ENCODE measurements at regions not wholly inside any gene's neighbourhood (a gene's known extent, or its start where the extent isn't known, plus 50 kb on each side); places are given as distances from the start of the nearest gene placed in this dataset.
"Not testable (repeated sequence)": the region's sequence is repeated elsewhere in the genome, so short reads cannot be mapped to it uniquely, and the experiment has no call there.

GRCh38 chr17:5896215-5896614 is 174.0 kb upstream of the WSCD1 start:
- Histone ChIP-seq H3K27ac (ENCODE audit: low read depth, low read length) (no peak overlapping the region), H3K36me3 (ENCODE audit: low read length) (no peaks in the 10 kb centered on the region), H3K79me2 (ENCODE audit: insufficient read depth, low read length) (no peaks in the 10 kb centered on the region), H3K27me3 (ENCODE audit: low read length) (no peaks in the 10 kb centered on the region), H3K4me3 (ENCODE audit: insufficient read depth, low read length, poor library complexity, severe bottlenecking) (no peak overlapping the region), H2AFZ (ENCODE audit: low read depth, low read length, severe bottlenecking) (no peak overlapping the region), H3K9me3 (ENCODE audit: insufficient read depth, low read length) (no peaks in the 10 kb centered on the region), H3K9ac (ENCODE audit: low read length) (no peak overlapping the region), H4K20me1 (ENCODE audit: low read depth, low read length) (no peaks in the 10 kb centered on the region), H3K9me2 (replicated peaks; ENCODE audit: insufficient read depth, low read length) (no peaks in the 10 kb centered on the region), H3K4me2 (ENCODE audit: low read depth, low read length, poor library complexity, severe bottlenecking) (no peak overlapping the region), H3F3A (ENCODE audit: insufficient read depth) (no peaks in the 10 kb centered on the region)
- TF ChIP-seq EZH2phosphoT487 (conservative IDR thresholded peaks at IDR 0.05; ENCODE audit: low read length) (no peak), CTCF (IDR thresholded peaks at IDR 0.05; ENCODE audit: insufficient read depth, low read length, poor library complexity, severe bottlenecking) (no peak)

- Histone ChIP-seq H3K4me3 (ENCODE audit: insufficient read depth, low read length, poor library complexity, severe bottlenecking) (no peak overlapping the region), H3K27me3 (ENCODE audit: low read length) (no peaks in the 10 kb centered on the region), H3K9ac (ENCODE audit: low read length) (no peak overlapping the region), H3F3A (ENCODE audit: insufficient read depth) (no peaks in the 10 kb centered on the region), H3K9me3 (ENCODE audit: insufficient read depth, low read length) (no peaks in the 10 kb centered on the region), H3K9me2 (replicated peaks; ENCODE audit: insufficient read depth, low read length) (no peaks in the 10 kb centered on the region), H3K79me2 (ENCODE audit: insufficient read depth, low read length) (no peaks in the 10 kb centered on the region), H2AFZ (ENCODE audit: low read depth, low read length, severe bottlenecking) (no peak overlapping the region), H3K27ac (ENCODE audit: low read depth, low read length) (no peak overlapping the region), H4K20me1 (ENCODE audit: low read depth, low read length) (no peaks in the 10 kb centered on the region), H3K4me2 (ENCODE audit: low read depth, low read length, poor library complexity, severe bottlenecking) (no peak overlapping the region), H3K36me3 (ENCODE audit: low read length) (no peaks in the 10 kb centered on the region)
- TF ChIP-seq EZH2phosphoT487 (conservative IDR thresholded peaks at IDR 0.05; ENCODE audit: low read length) (no peak), CTCF (IDR thresholded peaks at IDR 0.05; ENCODE audit: insufficient read depth, low read length, poor library complexity, severe bottlenecking) (no peak)
These were observed 172.8 kb upstream of the WSCD1 start for GRCh38 chr17:5897275-5897911.

DNA sequence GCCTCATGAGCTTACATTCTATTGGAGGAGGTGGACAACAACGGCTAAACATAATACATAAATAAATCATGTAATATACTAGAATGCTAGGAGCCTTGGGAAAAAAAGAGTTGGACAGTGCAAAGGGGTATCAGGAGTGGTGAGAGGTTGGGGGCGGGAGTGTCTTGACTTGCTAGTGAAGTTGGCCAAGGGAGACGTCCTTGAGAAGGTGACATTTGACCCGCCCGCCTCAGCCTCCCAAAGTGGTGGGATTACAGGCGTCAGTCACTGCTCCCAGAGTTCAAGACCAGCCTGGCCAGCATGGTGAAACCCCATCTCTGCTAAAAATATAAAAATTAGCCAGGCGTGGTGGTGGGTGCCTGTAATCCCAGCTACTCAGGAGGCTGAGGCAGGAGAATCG is 172.2 kb upstream of the WSCD1 start:
- H3K9ac ChIP-seq (ENCODE audit: low read length); H3K79me2 ChIP-seq (ENCODE audit: insufficient read depth, low read length); H4K20me1 ChIP-seq (ENCODE audit: low read depth, low read length); H3K4me3 ChIP-seq (ENCODE audit: insufficient read depth, low read length, poor library complexity, severe bottlenecking); H3K9me3 ChIP-seq (ENCODE audit: insufficient read depth, low read length); H2AFZ ChIP-seq (ENCODE audit: low read depth, low read length, severe bottlenecking); H3F3A ChIP-seq (ENCODE audit: insufficient read depth); H3K9me2 ChIP-seq (replicated peaks; ENCODE audit: insufficient read depth, low read length); H3K36me3 ChIP-seq (ENCODE audit: low read length); H3K27ac ChIP-seq (ENCODE audit: low read depth, low read length); H3K27me3 ChIP-seq (ENCODE audit: low read length); H3K4me2 ChIP-seq (ENCODE audit: low read depth, low read length, poor library complexity, severe bottlenecking): not testable (repeated sequence)

GRCh38 chr17:5898406-5898805 is 171.8 kb upstream of the WSCD1 start:
- no peaks in the 10 kb centered on the region for H4K20me1 ChIP-seq (ENCODE audit: low read depth, low read length)
- TF ChIP-seq CTCF (IDR thresholded peaks at IDR 0.05; ENCODE audit: insufficient read depth, low read length, poor library complexity, severe bottlenecking) (no peak), EZH2phosphoT487 (conservative IDR thresholded peaks at IDR 0.05; ENCODE audit: low read length) (no peak)
- no peaks in the 10 kb centered on the region for H3F3A ChIP-seq (ENCODE audit: insufficient read depth)
- H3K79me2 ChIP-seq (ENCODE audit: insufficient read depth, low read length): no peaks in the 10 kb centered on the region
- no peaks in the 10 kb centered on the region for H3K36me3 ChIP-seq (ENCODE audit: low read length)
- no peaks in the 10 kb centered on the region for H3K9me2 ChIP-seq (replicated peaks; ENCODE audit: insufficient read depth, low read length)
- no peaks in the 10 kb centered on the region for H3K9me3 ChIP-seq (ENCODE audit: insufficient read depth, low read length)
- no peaks in the 10 kb centered on the region for H3K27me3 ChIP-seq (ENCODE audit: low read length)
- H3K4me3 ChIP-seq (ENCODE audit: insufficient read depth, low read length, poor library complexity, severe bottlenecking): no peak overlapping the region
- H3K27ac ChIP-seq (ENCODE audit: low read depth, low read length): no peak overlapping the region
- H2AFZ ChIP-seq (ENCODE audit: low read depth, low read length, severe bottlenecking): no peak overlapping the region
- H3K4me2 ChIP-seq (ENCODE audit: low read depth, low read length, poor library complexity, severe bottlenecking): no peak overlapping the region
- H3K9ac ChIP-seq (ENCODE audit: low read length): no peak overlapping the region

Data from SU-DHL-6 (cell line).